ENCODE measurements at regions not wholly inside any gene's neighbourhood (a gene's known extent, or its start where the extent isn't known, plus 50 kb on each side); places are given as distances from the start of the nearest gene placed in this dataset.
"Not testable (repeated sequence)": the region's sequence is repeated elsewhere in the genome, so short reads cannot be mapped to it uniquely, and the experiment has no call there.

- no peak overlapping the region for H3K27ac ChIP-seq (ENCODE audit: low read depth, low read length)
- 81 to 85% (median 83%) methylated on average over 8 of the region's 8 CpGs for WGBS, 3 donors
Measured at GRCh38 chr5:14953075-14953607, 81.6 kb upstream of the ANKH start.

- WGBS, 3 donors, result 93 to 99% (median 96%) methylated on average over 4 of the region's 4 CpGs
- H3K27ac ChIP-seq (ENCODE audit: low read depth, low read length), result no peak overlapping the region
Measured at GRCh38 chr5:14948383-14948782, 76.8 kb upstream of the ANKH start.

GRCh38 chr5:14946815-14947620 is 75.4 kb upstream of the ANKH start:
- no peak overlapping the region for H3K27ac ChIP-seq (ENCODE audit: low read depth, low read length)
- 28 to 38% (median 37%) methylated on average over 4 of the region's 4 CpGs for WGBS, 3 donors

GRCh38 chr5:14945450-14945849 is 73.9 kb upstream of the ANKH start:
- WGBS, 3 donors, result 63 to 86% (median 79%) methylated on average over 3 of the region's 3 CpGs
- H3K27ac ChIP-seq (ENCODE audit: low read depth, low read length), result no peak overlapping the region

- WGBS, 3 donors, result 66 to 69% (median 67%) methylated on average over 3 of the region's 3 CpGs
- no peak overlapping the region for H3K27ac ChIP-seq (ENCODE audit: low read depth, low read length)
Measured at GRCh38 chr5:14944996-14945395, 73.4 kb upstream of the ANKH start.

GRCh38 chr5:14944350-14944739 is 72.8 kb upstream of the ANKH start:
- WGBS, 3 donors, result 85 to 95% (median 91%) methylated on average over 4 of the region's 4 CpGs
- H3K27ac ChIP-seq (ENCODE audit: low read depth, low read length), result no peak overlapping the region

- H3K27ac ChIP-seq (ENCODE audit: low read depth, low read length), result no peak overlapping the region
Measured at GRCh38 chr5:14942212-14942611, 70.6 kb upstream of the ANKH start.

GRCh38 chr5:14937254-14937653 is 65.7 kb upstream of the ANKH start:
- 15 to 32% (median 26%) methylated on average over 5 of the region's 5 CpGs for WGBS, 3 donors
- no peak overlapping the region for H3K27ac ChIP-seq (ENCODE audit: low read depth, low read length)

- WGBS, 3 donors, result 20 to 74% (median 33%) methylated on average over 2 of the region's 2 CpGs
- H3K27ac ChIP-seq (ENCODE audit: low read depth, low read length), result no peak overlapping the region
Measured at GRCh38 chr5:14936588-14936987, 65.0 kb upstream of the ANKH start.

GRCh38 chr5:14935341-14935740 is 63.8 kb upstream of the ANKH start:
- no peak overlapping the region for H3K27ac ChIP-seq (ENCODE audit: low read depth, low read length)
- 79 to 86% (median 83%) methylated on average over 3 of the region's 3 CpGs for WGBS, 3 donors

- H3K27ac ChIP-seq (ENCODE audit: low read depth, low read length), result no peak overlapping the region
- 67 to 88% (median 84%) methylated on average over 7 of the region's 7 CpGs for WGBS, 3 donors
Measured at GRCh38 chr5:14932902-14933469, 61.4 kb upstream of the ANKH start.

GRCh38 chr5:14930486-14930885 is 58.9 kb upstream of the ANKH start:
- WGBS, 3 donors, result 89 to 92% (median 90%) methylated on average over 3 of the region's 3 CpGs
- H3K27ac ChIP-seq (ENCODE audit: low read depth, low read length), result no peak overlapping the region

- WGBS, 3 donors, result 79 to 80% (median 79%) methylated on average over 5 of the region's 5 CpGs
- H3K27ac ChIP-seq (ENCODE audit: low read depth, low read length), result no peak overlapping the region
Measured at GRCh38 chr5:14929293-14930065, 57.9 kb upstream of the ANKH start.

GRCh38 chr5:14928661-14929060 is 57.1 kb upstream of the ANKH start:
- 63 to 72% (median 71%) methylated on average over 1 of the region's 1 CpG for WGBS, 3 donors
- H3K27ac ChIP-seq (ENCODE audit: low read depth, low read length), result no peak overlapping the region

- no peak overlapping the region for H3K27ac ChIP-seq (ENCODE audit: low read depth, low read length)
- WGBS, 3 donors, result 53 to 84% (median 55%) methylated on average over 3 of the region's 3 CpGs
Measured at GRCh38 chr5:14925326-14925725, 53.7 kb upstream of the ANKH start.

GRCh38 chr5:14922952-14923351 is 51.4 kb upstream of the ANKH start:
- H3K27ac ChIP-seq (ENCODE audit: low read depth, low read length), result not testable (repeated sequence)
- 69 to 90% (median 79%) methylated on average over 6 of the region's 6 CpGs for WGBS, 3 donors

- H3K27ac ChIP-seq (ENCODE audit: low read depth, low read length), result no peak overlapping the region
- 25 to 84% (median 79%) methylated on average over 9 of the region's 9 CpGs for WGBS, 3 donors
Measured at GRCh38 chr5:14922456-14922855, 50.9 kb upstream of the ANKH start.

Measured in adipose tissue (tissue), 3 donors.